H9 (cell line): ENCODE measurements at regions not wholly inside any gene's neighbourhood (a gene's known extent, or its start where the extent isn't known, plus 50 kb on each side); places are given as distances from the start of the nearest gene placed in this dataset.
"Not testable (repeated sequence)": the region's sequence is repeated elsewhere in the genome, so short reads cannot be mapped to it uniquely, and the experiment has no call there.

Experiments
- DNase-seq: peaks from one replicate; pipeline ENCODE4 v3.0.0-alpha.2; 2017
- H2AFZ ChIP-seq: one replicate; pipeline ENCODE4 v1.6.1; 2013; ENCODE audit warnings: mild to moderate bottlenecking, low read length, control low read depth, moderate library complexity
- H2AK5ac ChIP-seq: 2 replicates; pipeline ENCODE4 v1.6.1; 2013; ENCODE audit warnings: low read length, control low read depth, mixed read lengths; ENCODE audit not compliant: insufficient read length
- H2BK120ac ChIP-seq: one replicate; pipeline ENCODE4 v1.6.1; 2013; ENCODE audit warnings: low read depth, mild to moderate bottlenecking, low read length, control low read depth, inconsistent platforms; ENCODE audit not compliant: poor library complexity, severe bottlenecking
- H2BK12ac ChIP-seq: 2 replicates; pipeline ENCODE4 v1.6.1; 2013; ENCODE audit warnings: low read length, control low read depth, mixed read lengths, low read depth; ENCODE audit not compliant: insufficient read length
- H2BK15ac ChIP-seq: 2 replicates; pipeline ENCODE4 v1.6.1; 2013; ENCODE audit warnings: low read depth, low read length, control low read depth
- H2BK20ac ChIP-seq: one replicate; pipeline ENCODE4 v1.6.1; 2013; ENCODE audit warnings: low read depth, mild to moderate bottlenecking, low read length, control low read depth, inconsistent platforms; ENCODE audit not compliant: poor library complexity, severe bottlenecking
- H2BK5ac ChIP-seq: 2 replicates; pipeline ENCODE4 v1.6.1; 2013; ENCODE audit warnings: low read length, control low read depth, mixed read lengths; ENCODE audit not compliant: insufficient read length
- H3K14ac ChIP-seq: 2 replicates; pipeline ENCODE4 v1.6.1; 2013; ENCODE audit warnings: low read length, control low read depth; ENCODE audit not compliant: insufficient read depth
- H3K18ac ChIP-seq: 2 replicates; pipeline ENCODE4 v1.6.1; 2013; ENCODE audit warnings: low read depth, mild to moderate bottlenecking, mixed read lengths, low read length, control low read depth; ENCODE audit not compliant: insufficient read length
- H3K23ac ChIP-seq: 2 replicates; pipeline ENCODE4 v1.6.1; 2013; ENCODE audit warnings: low read length, control low read depth, mixed read lengths, low read depth; ENCODE audit not compliant: insufficient read length
- H3K23me2 ChIP-seq: 2 replicates; pipeline ENCODE4 v1.6.1; 2013; ENCODE audit warnings: low read depth, mild to moderate bottlenecking, mixed read lengths, low read length, control low read depth; ENCODE audit not compliant: insufficient read length, poor library complexity, severe bottlenecking
- H3K27ac ChIP-seq: 2 replicates; pipeline ENCODE4 v1.5.1; 2013; ENCODE audit warnings: low read length, control low read depth, mixed read lengths, low read depth; ENCODE audit not compliant: insufficient read length
- H3K27me3 ChIP-seq: 2 replicates; pipeline ENCODE4 v1.6.1; 2013; ENCODE audit warnings: low read length, control low read depth, inconsistent platforms; ENCODE audit not compliant: insufficient read depth
- H3K4ac ChIP-seq: 2 replicates; pipeline ENCODE4 v1.6.1; 2013; ENCODE audit warnings: low read depth, mild to moderate bottlenecking, control low read depth, inconsistent platforms, low read length, moderate library complexity
- H3K4me1 ChIP-seq: 2 replicates; pipeline ENCODE4 v1.6.1; 2013; ENCODE audit warnings: low read length, control low read depth, inconsistent platforms; ENCODE audit not compliant: insufficient read depth
- H3K4me2 ChIP-seq: 2 replicates; pipeline ENCODE4 v1.6.1; 2013; ENCODE audit warnings: low read length, control low read depth, mixed read lengths; ENCODE audit not compliant: insufficient read length, insufficient read depth
- H3K56ac ChIP-seq: 2 replicates; pipeline ENCODE4 v1.6.1; 2013; ENCODE audit warnings: low read depth, mild to moderate bottlenecking, mixed read lengths, low read length, control low read depth; ENCODE audit not compliant: insufficient read length
- H3K79me1 ChIP-seq: 2 replicates; pipeline ENCODE4 v1.6.1; 2013; ENCODE audit warnings: low read depth, mild to moderate bottlenecking, moderate library complexity, low read length, control low read depth, inconsistent platforms; ENCODE audit not compliant: insufficient read depth, poor library complexity, severe bottlenecking
- H3K79me2 ChIP-seq: 2 replicates; pipeline ENCODE4 v1.6.1; 2013; ENCODE audit warnings: low read length, control low read depth, inconsistent platforms; ENCODE audit not compliant: insufficient read depth
- H3K9ac ChIP-seq: 2 replicates; pipeline ENCODE4 v1.6.1; 2013; ENCODE audit warnings: low read length, control low read depth, mixed read lengths; ENCODE audit not compliant: insufficient read length; ENCODE audit errors: extremely low read depth
- H3K9me3 ChIP-seq: one replicate; pipeline ENCODE4 v1.6.1; 2013; ENCODE audit warnings: low read depth, low read length, inconsistent platforms; ENCODE audit not compliant: control insufficient read depth
- H3T11ph ChIP-seq: one replicate; pipeline ENCODE4 v1.6.1; 2013; ENCODE audit warnings: mild to moderate bottlenecking, low read length, control low read depth, inconsistent platforms
- H4K20me1 ChIP-seq: one replicate; pipeline ENCODE4 v1.6.1; 2013; ENCODE audit not compliant: control insufficient read depth, insufficient read length, insufficient read depth
- H4K5ac ChIP-seq: 2 replicates; pipeline ENCODE4 v1.6.1; 2013; ENCODE audit warnings: low read depth, mild to moderate bottlenecking, mixed read lengths, low read length, control low read depth; ENCODE audit not compliant: insufficient read length
- H4K8ac ChIP-seq: replicated peaks from 2 replicates; pipeline ENCODE4 v1.6.1; 2013; ENCODE audit warnings: low read length, control low read depth, mixed read lengths, low read depth; ENCODE audit not compliant: insufficient read length
- H4K91ac ChIP-seq: 2 replicates; pipeline ENCODE4 v1.6.1; 2013; ENCODE audit warnings: low read depth, mild to moderate bottlenecking, moderate library complexity, mixed read lengths, low read length, control low read depth; ENCODE audit not compliant: insufficient read length
- H3K27ac Mint-ChIP-seq, 3 experiments: 2 replicates in 2 of 3; 3 replicates in 1 of 3; pipeline ENCODE4 v1.8.0; 2020 to 2021; ENCODE audit warnings: mixed read lengths in 3 of 3, mild to moderate bottlenecking in 1 of 3, moderate library complexity in 1 of 3
- H3K27me3 Mint-ChIP-seq: 2 replicates; pipeline ENCODE4 v1.8.0; 2021; ENCODE audit warnings: low read depth, mild to moderate bottlenecking, moderate library complexity, mixed read lengths
- H3K36me3 Mint-ChIP-seq, 3 experiments: 2 replicates in 2 of 3; 3 replicates in 1 of 3; pipeline ENCODE4 v1.8.0; 2020 to 2021; ENCODE audit warnings: low read depth in 3 of 3, mixed read lengths in 3 of 3; ENCODE audit not compliant: insufficient read depth in 1 of 3
- H3K4me1 Mint-ChIP-seq, 2 experiments: 2 replicates each; pipeline ENCODE4 v1.8.0; 2020; ENCODE audit warnings: mixed read lengths in 2 of 2
- H3K4me3 Mint-ChIP-seq, 2 experiments: 2 replicates in 1 of 2; 3 replicates in 1 of 2; pipeline ENCODE4 v1.8.0; 2020 to 2021; ENCODE audit warnings: mild to moderate bottlenecking in 2 of 2, mixed read lengths in 2 of 2, moderate library complexity in 1 of 2
- H3K9me3 Mint-ChIP-seq, 2 experiments: 2 replicates in 1 of 2; 3 replicates in 1 of 2; pipeline ENCODE4 v1.8.0; 2020; ENCODE audit warnings: mild to moderate bottlenecking in 2 of 2, mixed read lengths in 2 of 2, moderate library complexity in 1 of 2
- WGBS: extraction: QIAGEN DNeasy Blood & Tissue Kit; methylation state at CpG from one replicate; pipeline ENCODE4 v1.1.7; 2013; ENCODE audit warnings: missing lambda C conversion rate, low lambda C conversion rate, mixed read lengths; ENCODE audit not compliant: insufficient read length; ENCODE audit errors: extremely low coverage; 5-methylcytosine and 5-hydroxymethylcytosine counted together

- WGBS: no CpG with 5 or more reads among the region's 2 CpGs
- not testable (repeated sequence) for H3K79me2 ChIP-seq, H3K23ac ChIP-seq, H4K8ac ChIP-seq, H3K27me3 Mint-ChIP-seq, H2BK120ac ChIP-seq, H2BK15ac ChIP-seq, H3K14ac ChIP-seq, H2BK12ac ChIP-seq, H4K5ac ChIP-seq, H3K4ac ChIP-seq, H2AK5ac ChIP-seq, H2BK20ac ChIP-seq, H3K18ac ChIP-seq, H3K27me3 ChIP-seq, H3K4me1 ChIP-seq, H3K4me2 ChIP-seq, H3T11ph ChIP-seq, H3K4me3 Mint-ChIP-seq, H2AFZ ChIP-seq, H3K4me1 Mint-ChIP-seq, H3K9ac ChIP-seq, H4K91ac ChIP-seq, H4K20me1 ChIP-seq, H3K79me1 ChIP-seq, H3K56ac ChIP-seq, H3K27ac Mint-ChIP-seq, H3K23me2 ChIP-seq, H3K27ac ChIP-seq, DNase-seq, H2BK5ac ChIP-seq
- H3K36me3 Mint-ChIP-seq: peaks cover 0 to 14% (median 0%) of the 10 kb centered on the region in 3 experiments; a peak in 3 of 7 replicates
- peaks cover 64% of the 10 kb centered on the region for H3K9me3 ChIP-seq
- peaks cover 81 to 82% of the 10 kb centered on the region in 2 experiments for H3K9me3 Mint-ChIP-seq
Measured at GRCh38 chr14:106133126-106133525, 606.7 kb downstream of the TMEM121 start.
